ENCODE measurements at regions not wholly inside any gene's neighbourhood (a gene's known extent, or its start where the extent isn't known, plus 50 kb on each side); places are given as distances from the start of the nearest gene placed in this dataset.

GRCh38 chr15:58293622-58294550 is 137.9 kb upstream of the LIPC start:
- no peak overlapping the region for H3K4me3 ChIP-seq (ENCODE audit: low read length)
- no peak for DNase-seq (ENCODE audit: low read depth)
- TF ChIP-seq CTCF (IDR thresholded peaks at IDR 0.05; ENCODE audit: insufficient read depth, low read depth, low read length, missing control alignments) = no peak

- H3K4me3 ChIP-seq (ENCODE audit: low read length) = no peak overlapping the region
- no peak for DNase-seq (ENCODE audit: low read depth)
- TF ChIP-seq CTCF (IDR thresholded peaks at IDR 0.05; ENCODE audit: insufficient read depth, low read depth, low read length, missing control alignments) = no peak
Observed at GRCh38 chr15:58294681-58295254, 137.0 kb upstream of the LIPC start.

- no peak for DNase-seq (ENCODE audit: low read depth)
- no peak for TF ChIP-seq CTCF (IDR thresholded peaks at IDR 0.05; ENCODE audit: insufficient read depth, low read depth, low read length, missing control alignments)
- H3K4me3 ChIP-seq (ENCODE audit: low read length) = no peak overlapping the region
Observed at GRCh38 chr15:58295637-58296215, 136.1 kb upstream of the LIPC start.

- no peak overlapping the region for H3K4me3 ChIP-seq (ENCODE audit: low read length)
- no peak for TF ChIP-seq CTCF (IDR thresholded peaks at IDR 0.05; ENCODE audit: insufficient read depth, low read depth, low read length, missing control alignments)
- DNase-seq (ENCODE audit: low read depth) = no peak
Observed at GRCh38 chr15:58296276-58296675, 135.5 kb upstream of the LIPC start.

GRCh38 chr15:58297639-58298038 is 134.2 kb upstream of the LIPC start:
- no peak for DNase-seq (ENCODE audit: low read depth)
- TF ChIP-seq CTCF (IDR thresholded peaks at IDR 0.05; ENCODE audit: insufficient read depth, low read depth, low read length, missing control alignments) = no peak
- no peak overlapping the region for H3K4me3 ChIP-seq (ENCODE audit: low read length)

GRCh38 chr15:58298879-58299850 is 132.6 kb upstream of the LIPC start:
- DNase-seq (ENCODE audit: low read depth) = no peak
- no peak for TF ChIP-seq CTCF (IDR thresholded peaks at IDR 0.05; ENCODE audit: insufficient read depth, low read depth, low read length, missing control alignments)
- no peak overlapping the region for H3K4me3 ChIP-seq (ENCODE audit: low read length)

Measured in epithelial cell of esophagus (primary cell).